ENCODE measurements at regions not wholly inside any gene's neighbourhood (a gene's known extent, or its start where the extent isn't known, plus 50 kb on each side); places are given as distances from the start of the nearest gene placed in this dataset.
"Not testable (repeated sequence)": the region's sequence is repeated elsewhere in the genome, so short reads cannot be mapped to it uniquely, and the experiment has no call there.

- DNase-seq = no peak
Measured at GRCh38 chr6:924661-925060, 231.7 kb upstream of the EXOC2 start.

GRCh38 chr6:921400-921799 is 228.5 kb upstream of the EXOC2 start:
- no peak for DNase-seq

- DNase-seq = no peak
Measured at GRCh38 chr6:920512-920911, 227.6 kb upstream of the EXOC2 start.

- DNase-seq = no peak
Measured at GRCh38 chr6:919500-919899, 226.6 kb upstream of the EXOC2 start.

GRCh38 chr6:917939-918338 is 225.0 kb upstream of the EXOC2 start:
- DNase-seq = no peak

GRCh38 chr6:917296-917695 is 224.4 kb upstream of the EXOC2 start:
- DNase-seq = no peak

GRCh38 chr6:916131-916530 is 223.2 kb upstream of the EXOC2 start:
- DNase-seq = no peak

- DNase-seq = peak; percentile 63
Measured at GRCh38 chr6:912871-913835, 220.2 kb upstream of the EXOC2 start.

GRCh38 chr6:907928-908327 is 215.0 kb upstream of the EXOC2 start:
- DNase-seq = no peak

GRCh38 chr6:906920-907319 is 214.0 kb upstream of the EXOC2 start:
- DNase-seq = no peak

GRCh38 chr6:905556-905955 is 212.6 kb upstream of the EXOC2 start:
- no peak for DNase-seq

GRCh38 chr6:904994-905393 is 212.1 kb upstream of the EXOC2 start:
- DNase-seq = no peak

- no peak for DNase-seq
Measured at GRCh38 chr6:903761-904160, 210.8 kb upstream of the EXOC2 start.

GRCh38 chr6:901696-902460 is 208.9 kb upstream of the EXOC2 start:
- peak; percentile 34 for DNase-seq

GRCh38 chr6:900716-901605 is 208.0 kb upstream of the EXOC2 start:
- no peak for DNase-seq

GRCh38 chr6:897528-898207 is 204.7 kb upstream of the EXOC2 start:
- no peak for DNase-seq

- no peak for DNase-seq
Measured at GRCh38 chr6:894274-894673, 201.3 kb upstream of the EXOC2 start.

GRCh38 chr6:890995-891394 is 198.1 kb upstream of the EXOC2 start:
- no peak for DNase-seq

- no peak for DNase-seq
Measured at GRCh38 chr6:890201-890600, 197.3 kb upstream of the EXOC2 start.

GRCh38 chr6:887583-888235 is 194.8 kb upstream of the EXOC2 start:
- DNase-seq = no peak

- DNase-seq = not testable (repeated sequence)
Measured at GRCh38 chr6:886116-886515, 193.2 kb upstream of the EXOC2 start.
